A549 (cell line): ENCODE measurements at regions not wholly inside any gene's neighbourhood (a gene's known extent, or its start where the extent isn't known, plus 50 kb on each side); places are given as distances from the start of the nearest gene placed in this dataset.

Experiments
- EP300 ChIP-seq, 2 experiments: fragments of >200 bp; sonication (Bioruptor Twin); formaldehyde crosslinking; IDR thresholded peaks; 2 replicates in 1 of 2; 3 replicates in 1 of 2; pipeline ENCODE4 v1.6.1; 2016 to 2017
- HOXA7 ChIP-seq: fragments of 250-450 bp; sonication (Bioruptor Pico); IDR thresholded peaks from 2 replicates; pipeline ENCODE4 v1.5.0; 2020; ENCODE audit warnings: mild to moderate bottlenecking, moderate library complexity
- PHF8 ChIP-seq: fragments of 200-600 bp; sonication (generic); IDR thresholded peaks from 2 replicates; pipeline ENCODE4 v1.6.1; 2016; ENCODE audit warnings: low read depth, mild to moderate bottlenecking, antibody characterized with exemption, moderate library complexity, borderline replicate concordance
- TF ChIP-seq, protein P1 (sequence below): fragments of >200 bp; sonication (Bioruptor Twin); formaldehyde crosslinking; IDR thresholded peaks from 3 replicates; pipeline ENCODE4 v1.5.1; 2016
- TF ChIP-seq, protein P2 (sequence below): fragments of 250-450 bp; sonication (Bioruptor Pico); IDR thresholded peaks from 2 replicates; pipeline ENCODE4 v1.5.0; 2021; ENCODE audit warnings: mild to moderate bottlenecking, moderate library complexity, borderline replicate concordance

- TF ChIP-seq, protein P1, sequence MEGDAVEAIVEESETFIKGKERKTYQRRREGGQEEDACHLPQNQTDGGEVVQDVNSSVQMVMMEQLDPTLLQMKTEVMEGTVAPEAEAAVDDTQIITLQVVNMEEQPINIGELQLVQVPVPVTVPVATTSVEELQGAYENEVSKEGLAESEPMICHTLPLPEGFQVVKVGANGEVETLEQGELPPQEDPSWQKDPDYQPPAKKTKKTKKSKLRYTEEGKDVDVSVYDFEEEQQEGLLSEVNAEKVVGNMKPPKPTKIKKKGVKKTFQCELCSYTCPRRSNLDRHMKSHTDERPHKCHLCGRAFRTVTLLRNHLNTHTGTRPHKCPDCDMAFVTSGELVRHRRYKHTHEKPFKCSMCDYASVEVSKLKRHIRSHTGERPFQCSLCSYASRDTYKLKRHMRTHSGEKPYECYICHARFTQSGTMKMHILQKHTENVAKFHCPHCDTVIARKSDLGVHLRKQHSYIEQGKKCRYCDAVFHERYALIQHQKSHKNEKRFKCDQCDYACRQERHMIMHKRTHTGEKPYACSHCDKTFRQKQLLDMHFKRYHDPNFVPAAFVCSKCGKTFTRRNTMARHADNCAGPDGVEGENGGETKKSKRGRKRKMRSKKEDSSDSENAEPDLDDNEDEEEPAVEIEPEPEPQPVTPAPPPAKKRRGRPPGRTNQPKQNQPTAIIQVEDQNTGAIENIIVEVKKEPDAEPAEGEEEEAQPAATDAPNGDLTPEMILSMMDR = no peak
- TF ChIP-seq HOXA7 (CRISPR knock-in tag) (no peak), EP300 (IDR thresholded peaks at IDR 0.05) (no peak), PHF8 (no peak)
- TF ChIP-seq, protein P2, sequence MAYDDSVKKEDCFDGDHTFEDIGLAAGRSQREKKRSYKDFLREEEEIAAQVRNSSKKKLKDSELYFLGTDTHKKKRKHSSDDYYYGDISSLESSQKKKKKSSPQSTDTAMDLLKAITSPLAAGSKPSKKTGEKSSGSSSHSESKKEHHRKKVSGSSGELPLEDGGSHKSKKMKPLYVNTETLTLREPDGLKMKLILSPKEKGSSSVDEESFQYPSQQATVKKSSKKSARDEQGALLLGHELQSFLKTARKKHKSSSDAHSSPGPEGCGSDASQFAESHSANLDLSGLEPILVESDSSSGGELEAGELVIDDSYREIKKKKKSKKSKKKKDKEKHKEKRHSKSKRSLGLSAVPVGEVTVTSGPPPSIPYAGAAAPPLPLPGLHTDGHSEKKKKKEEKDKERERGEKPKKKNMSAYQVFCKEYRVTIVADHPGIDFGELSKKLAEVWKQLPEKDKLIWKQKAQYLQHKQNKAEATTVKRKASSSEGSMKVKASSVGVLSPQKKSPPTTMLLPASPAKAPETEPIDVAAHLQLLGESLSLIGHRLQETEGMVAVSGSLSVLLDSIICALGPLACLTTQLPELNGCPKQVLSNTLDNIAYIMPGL (CRISPR knock-in tag) = no peak
Measured at GRCh38 chr1:104746994-104747393, 997.3 kb downstream of the AMY1C start.
